CD4-positive, alpha-beta T cell (primary cell): ENCODE measurements at regions not wholly inside any gene's neighbourhood (a gene's known extent, or its start where the extent isn't known, plus 50 kb on each side); places are given as distances from the start of the nearest gene placed in this dataset.

ENCODE experiments used
- ATAC-seq: fragments of 200-7000 bp; cut with Tn5 transposase; one replicate; pipeline ENCODE4 v1.10.0; 2022; ENCODE audit warnings: mild to moderate bottlenecking; ENCODE audit not compliant: poor library complexity
- CTCF ChIA-PET: fragments of 350-600 bp; sonication (Branson Sonifier 250); formaldehyde crosslinking; loops from one replicate; lab custom pipeline; 2021; ENCODE audit warnings: antibody characterized with exemption, inconsistent platforms; lab: Charles Lee
- POLR2A ChIA-PET: fragments of 350-600 bp; sonication (Branson Sonifier 250); formaldehyde crosslinking; loops from one replicate; lab custom pipeline; 2021; ENCODE audit warnings: antibody characterized with exemption, inconsistent platforms; lab: Charles Lee
- DNase-seq, 14 experiments: peaks; one replicate each; pipeline ENCODE4 v3.0.0-alpha.2; 2013 to 2020; ENCODE audit warnings: mixed read lengths in 2 of 14
- H3K27ac ChIP-seq, 2 donors: one replicate each; pipeline versions ENCODE4 v1.5.1 to v1.7.0; 2013; ENCODE audit warnings: low read length in 2 of 2, low read depth in 1 of 2, mild to moderate bottlenecking in 1 of 2
- H3K27me3 ChIP-seq, 2 experiments: 1 replicate in 1 of 2; 2 replicates in 1 of 2; pipeline versions ENCODE4 v1.6.1 to v1.7.0; 2013; ENCODE audit warnings: low read length in 2 of 2, control low read depth in 1 of 2, mild to moderate bottlenecking in 1 of 2, moderate library complexity in 1 of 2; ENCODE audit not compliant: insufficient read depth in 2 of 2, control insufficient read depth in 1 of 2
- H3K36me3 ChIP-seq: one replicate; pipeline ENCODE4 v1.6.1; 2013; ENCODE audit warnings: low read length, control low read depth; ENCODE audit not compliant: insufficient read depth
- H3K4me1 ChIP-seq: one replicate; pipeline ENCODE4 v1.6.1; 2013; ENCODE audit warnings: low read length, control low read depth; ENCODE audit not compliant: insufficient read depth
- H3K4me3 ChIP-seq: one replicate; pipeline ENCODE4 v1.5.1; 2013; ENCODE audit warnings: mild to moderate bottlenecking, low read length, moderate library complexity
- H3K9me3 ChIP-seq, 2 experiments: 1 replicate in 1 of 2; 2 replicates in 1 of 2; pipeline versions ENCODE4 v1.6.1 to v1.7.0; 2013; ENCODE audit warnings: low read length in 2 of 2, mild to moderate bottlenecking in 2 of 2, control low read depth in 1 of 2, moderate library complexity in 1 of 2; ENCODE audit not compliant: control insufficient read depth in 1 of 2, insufficient read depth in 1 of 2
- H3K27ac Mint-ChIP-seq: one replicate; pipeline ENCODE4 v1.8.0; 2020; ENCODE audit warnings: mixed read lengths
- H3K27me3 Mint-ChIP-seq: one replicate; pipeline ENCODE4 v1.8.0; 2021; ENCODE audit warnings: mixed read lengths
- H3K36me3 Mint-ChIP-seq: one replicate; pipeline ENCODE4 v1.8.0; 2021; ENCODE audit warnings: low read depth, mixed read lengths
- H3K4me1 Mint-ChIP-seq: one replicate; pipeline ENCODE4 v1.8.0; 2021; ENCODE audit warnings: low read depth, mixed read lengths
- H3K4me3 Mint-ChIP-seq: one replicate; pipeline ENCODE4 v1.8.0; 2020; ENCODE audit warnings: mild to moderate bottlenecking, mixed read lengths
- H3K9me3 Mint-ChIP-seq: one replicate; pipeline ENCODE4 v1.8.0; 2020; ENCODE audit warnings: mixed read lengths
- CTCF ChIP-seq: fragments of 200-600 bp; IDR thresholded peaks from one replicate; pipeline ENCODE4 v1.8.0; 2022; ENCODE audit warnings: antibody characterized with exemption, mild to moderate bottlenecking
- intact Hi-C, 2 experiments: fragments of 100-400 bp; cut with DNase I in 1 of 2; cut with micrococcal nuclease in 1 of 2; formaldehyde crosslinking; loops; one replicate each; pipeline versions ENCODE4 v1.15.1 to v1.9.0; 2023 to 2025; cut with DNase I, micrococcal nuclease

- no peaks in the 10 kb centered on the region for H3K36me3 Mint-ChIP-seq
- no peaks in the 10 kb centered on the region for H3K4me1 Mint-ChIP-seq
- DNase-seq (no peak), ATAC-seq (no peak)
- no peaks in the 10 kb centered on the region for H3K27me3 Mint-ChIP-seq
- no peak for TF ChIP-seq CTCF
- H3K4me1 ChIP-seq, result no peaks in the 10 kb centered on the region
- ChIA-PET POLR2A (no interaction called here), CTCF (no interaction called here)
- H3K4me3 ChIP-seq, result no peak overlapping the region
- intact Hi-C loops, result no loop called here
- H3K4me3 Mint-ChIP-seq, result no peak overlapping the region
- H3K9me3 ChIP-seq, result peaks cover 0 to 14% of the 10 kb centered on the region in 2 experiments
- no peaks in the 10 kb centered on the region for H3K9me3 Mint-ChIP-seq
- no peaks in the 10 kb centered on the region for H3K36me3 ChIP-seq
- no peak overlapping the region for H3K27ac ChIP-seq
- no peaks in the 10 kb centered on the region for H3K27me3 ChIP-seq
- H3K27ac Mint-ChIP-seq, result no peak overlapping the region
Measured at GRCh38 chr10:118823256-118823907, 68.6 kb upstream of the CACUL1 start.

- ChIA-PET POLR2A (no interaction called here), CTCF (interaction anchor here (0.5 kb wide), 1 partner anchor 1121 kb away, joined by 3 read pairs; no protein-coding TSS in a partner anchor)
- Mint-ChIP-seq H3K27ac (no peak overlapping the region), H3K27me3 (no peaks in the 10 kb centered on the region), H3K9me3 (no peaks in the 10 kb centered on the region), H3K36me3 (no peaks in the 10 kb centered on the region), H3K4me3 (no peak overlapping the region), H3K4me1 (peaks cover 4% of the 10 kb centered on the region)
- no peak for DNase-seq
- Histone ChIP-seq H3K27ac (no peak overlapping the region), H3K36me3 (no peaks in the 10 kb centered on the region), H3K27me3 (no peaks in the 10 kb centered on the region), H3K9me3 (peaks cover 0 to 14% of the 10 kb centered on the region in 2 experiments), H3K4me3 (no peak overlapping the region), H3K4me1 (peaks cover 4% of the 10 kb centered on the region)
- intact Hi-C loops, result no loop called here
- no peak for ATAC-seq
- no peak for TF ChIP-seq CTCF
Measured at GRCh38 chr10:118827053-118827452, 72.3 kb upstream of the CACUL1 start.

- Mint-ChIP-seq H3K4me3 (no peak overlapping the region), H3K36me3 (no peaks in the 10 kb centered on the region), H3K27me3 (no peaks in the 10 kb centered on the region), H3K9me3 (no peaks in the 10 kb centered on the region), H3K4me1 (peaks cover 9% of the 10 kb centered on the region), H3K27ac (no peak overlapping the region)
- Histone ChIP-seq H3K27ac (no peak overlapping the region), H3K36me3 (no peaks in the 10 kb centered on the region), H3K27me3 (no peaks in the 10 kb centered on the region), H3K4me1 (peaks cover 7% of the 10 kb centered on the region), H3K4me3 (no peak overlapping the region), H3K9me3 (peaks cover 0 to 14% of the 10 kb centered on the region in 2 experiments)
- DNase-seq (no peak), ATAC-seq (no peak)
- CTCF ChIA-PET, result no interaction called here
- intact Hi-C loops, result no loop called here
- peak; percentile 8 for TF ChIP-seq CTCF
- POLR2A ChIA-PET, result no interaction called here
Measured at GRCh38 chr10:118827466-118828155, 72.8 kb upstream of the CACUL1 start.
